IMR-90 (cell line): ENCODE measurements at regions not wholly inside any gene's neighbourhood (a gene's known extent, or its start where the extent isn't known, plus 50 kb on each side); places are given as distances from the start of the nearest gene placed in this dataset.

Experiments
- ATAC-seq: fragments of 200-7000 bp; cut with Tn5 transposase; 2 replicates; pipeline ENCODE4 v1.9.1; 2020; ENCODE audit warnings: low read depth, mild to moderate bottlenecking, moderate library complexity
- BruUV-seq: library from RNA; stranded (reverse); fragments of 400-500 nt; replicated peaks from 2 replicates; lab custom pipeline; 2021; lab: Mats Ljungman, UMichigan
- CTCF ChIA-PET: fragments of 300-600 bp; formaldehyde crosslinking; extraction: SDS; loops from one replicate; lab custom pipeline; 2021; ENCODE audit warnings: antibody characterized with exemption; lab: Yijun Ruan, JAX
- POLR2A ChIA-PET: fragments of 300-600 bp; sonication (Branson Sonifier 250); formaldehyde crosslinking; loops from one replicate; lab custom pipeline; 2022; ENCODE audit warnings: antibody characterized with exemption; ENCODE audit not compliant: unreplicated experiment; lab: Charles Lee
- DNase-seq: peaks from one replicate; pipeline ENCODE4 v3.0.0; 2013
- H2AFZ ChIP-seq: replicated peaks from 2 replicates; pipeline ENCODE3; 2013; ENCODE audit warnings: low read length, mild to moderate bottlenecking; ENCODE audit not compliant: poor library complexity
- H2AK5ac ChIP-seq: 2 replicates; pipeline ENCODE4 v1.6.1; 2013; ENCODE audit warnings: low read depth, low read length, inconsistent platforms
- H2AK9ac ChIP-seq: replicated peaks from 2 replicates; pipeline ENCODE3; 2013; ENCODE audit warnings: mild to moderate bottlenecking, low read depth, low read length, moderate library complexity; ENCODE audit not compliant: poor library complexity
- H2BK120ac ChIP-seq: 2 replicates; pipeline ENCODE4 v1.6.1; 2013; ENCODE audit warnings: low read depth, low read length, inconsistent platforms
- H2BK15ac ChIP-seq: 3 replicates; pipeline ENCODE4 v1.6.1; 2013; ENCODE audit warnings: low read depth, low read length, inconsistent platforms
- H2BK20ac ChIP-seq: 2 replicates; pipeline ENCODE4 v1.6.1; 2013; ENCODE audit warnings: low read depth, mild to moderate bottlenecking, inconsistent platforms, low read length, moderate library complexity
- H2BK5ac ChIP-seq: 2 replicates; pipeline ENCODE4 v1.6.1; 2013; ENCODE audit warnings: mild to moderate bottlenecking, low read depth, low read length, inconsistent platforms; ENCODE audit not compliant: poor library complexity, severe bottlenecking
- H3K14ac ChIP-seq: replicated peaks from 2 replicates; pipeline ENCODE4 v1.6.1; 2013; ENCODE audit warnings: low read depth, low read length, inconsistent platforms
- H3K18ac ChIP-seq: 2 replicates; pipeline ENCODE4 v1.6.1; 2013; ENCODE audit warnings: low read depth, low read length, control low read depth
- H3K23ac ChIP-seq: 2 replicates; pipeline ENCODE4 v1.6.1; 2013; ENCODE audit warnings: low read depth, low read length, inconsistent platforms
- H3K27ac ChIP-seq: 2 replicates; pipeline ENCODE4 v1.5.1; 2013; ENCODE audit warnings: mild to moderate bottlenecking, control low read depth, low read length; ENCODE audit not compliant: insufficient read depth
- H3K27me3 ChIP-seq: 2 replicates; pipeline ENCODE4 v1.6.1; 2013; ENCODE audit warnings: low read length; ENCODE audit not compliant: control insufficient read depth, insufficient read depth
- H3K36me3 ChIP-seq: 2 replicates; pipeline ENCODE4 v1.6.1; 2013; ENCODE audit warnings: low read length, mixed read lengths; ENCODE audit not compliant: control insufficient read depth, insufficient read depth
- H3K4ac ChIP-seq: 2 replicates; pipeline ENCODE4 v1.6.1; 2013; ENCODE audit warnings: low read depth, low read length, inconsistent platforms
- H3K4me1 ChIP-seq: 2 replicates; pipeline ENCODE4 v1.6.1; 2013; ENCODE audit warnings: low read length, mixed read lengths; ENCODE audit not compliant: control insufficient read depth, insufficient read depth
- H3K4me2 ChIP-seq: 2 replicates; pipeline ENCODE4 v1.6.1; 2013; ENCODE audit warnings: low read depth, mild to moderate bottlenecking, control low read depth, low read length, moderate library complexity
- H3K4me3 ChIP-seq: 2 replicates; pipeline ENCODE4 v1.5.1; 2013; ENCODE audit warnings: low read depth, mild to moderate bottlenecking, control low read depth, low read length, moderate library complexity; ENCODE audit not compliant: insufficient read depth
- H3K56ac ChIP-seq: 2 replicates; pipeline ENCODE4 v1.6.1; 2013; ENCODE audit warnings: low read length, inconsistent platforms; ENCODE audit not compliant: insufficient read depth; ENCODE audit errors: extremely low read depth
- H3K79me1 ChIP-seq, 2 experiments: 2 replicates each; pipeline ENCODE4 v1.6.1; 2013; ENCODE audit warnings: low read length in 2 of 2, inconsistent platforms in 1 of 2, low read depth in 1 of 2
- H3K9ac ChIP-seq: 2 replicates; pipeline ENCODE4 v1.6.1; 2013; ENCODE audit warnings: low read depth, low read length, control low read depth
- H3K9me1 ChIP-seq: 2 replicates; pipeline ENCODE4 v1.6.1; 2013; ENCODE audit warnings: low read length, inconsistent platforms; ENCODE audit not compliant: insufficient read depth
- H3K9me3 ChIP-seq: 2 replicates; pipeline ENCODE4 v1.6.1; 2013; ENCODE audit warnings: low read length; ENCODE audit not compliant: control insufficient read depth, insufficient read depth
- H4K20me1 ChIP-seq: 2 replicates; pipeline ENCODE4 v1.6.1; 2013; ENCODE audit warnings: low read length, inconsistent platforms; ENCODE audit not compliant: insufficient read depth
- H4K5ac ChIP-seq: 2 replicates; pipeline ENCODE4 v1.6.1; 2013; ENCODE audit warnings: mild to moderate bottlenecking, low read depth, low read length, control low read depth
- H4K8ac ChIP-seq, 2 experiments: 2 replicates each; pipeline ENCODE4 v1.6.1; 2013; ENCODE audit warnings: low read depth in 2 of 2, low read length in 2 of 2, control low read depth in 1 of 2, inconsistent platforms in 1 of 2
- H4K91ac ChIP-seq: 2 replicates; pipeline ENCODE4 v1.6.1; 2013; ENCODE audit warnings: low read depth, low read length, inconsistent platforms; ENCODE audit not compliant: insufficient read depth
- BHLHE40 ChIP-seq: fragments of 150-350 bp; IDR thresholded peaks from 2 replicates; pipeline ENCODE4 v1.6.1; 2016; ENCODE audit warnings: mild to moderate bottlenecking, low read depth, low read length
- CTCF ChIP-seq: conservative IDR thresholded peaks from 2 replicates; pipeline ENCODE4 v1.5.1; 2012; ENCODE audit warnings: mild to moderate bottlenecking, low read depth, low read length, improper control_type of control experiment
- FOS ChIP-seq: fragments of 150-350 bp; IDR thresholded peaks from 2 replicates; pipeline ENCODE4 v1.6.1; 2016; ENCODE audit warnings: low read depth, low read length
- RCOR1 ChIP-seq: IDR thresholded peaks from 2 replicates; pipeline ENCODE4 v1.6.1; 2012; ENCODE audit warnings: mild to moderate bottlenecking, low read length, improper control_type of control experiment; ENCODE audit not compliant: insufficient replicate concordance
- RFX5 ChIP-seq: IDR thresholded peaks from 2 replicates; pipeline ENCODE4 v1.8.0; 2012; ENCODE audit warnings: low read depth, mild to moderate bottlenecking, low read length, moderate library complexity
- WGBS, 2 experiments: methylation state at CpG; one replicate each; pipeline versions ENCODE4 v1.1.5 to v1.1.7; 2013; ENCODE audit warnings: missing lambda C conversion rate in 2 of 2; ENCODE audit not compliant: insufficient read length in 1 of 2; ENCODE audit errors: extremely low coverage in 2 of 2; 5-methylcytosine and 5-hydroxymethylcytosine counted together
- dilution Hi-C: fragments of 300-500 bp; cut with HindIII; formaldehyde crosslinking; loops from one replicate; pipeline ENCODE4 v1.14.3; 2018; ENCODE audit warnings: low sequenced_read_pairs; ENCODE audit not compliant: unreplicated experiment
- in situ Hi-C: fragments of 300-500 bp; cut with MboI; formaldehyde crosslinking; loops from 3 replicates; pipeline ENCODE4 v1.14.3; 2019; ENCODE audit warnings: low sequenced_read_pairs, inconsistent platforms, mixed read lengths
- intact Hi-C: fragments of 100-400 bp; cut with micrococcal nuclease; formaldehyde crosslinking; loops from 2 replicates; pipeline ENCODE4 v1.10.0; 2022

GRCh38 chr6:137430954-137431353 is 63.2 kb downstream of the OLIG3 start:
- Histone ChIP-seq H2BK15ac (no peak overlapping the region), H3K14ac (no peak overlapping the region), H2AK5ac (no peak overlapping the region), H4K20me1 (no peaks in the 10 kb centered on the region), H2BK120ac (no peak overlapping the region), H3K4ac (no peak overlapping the region), H3K27ac (no peak overlapping the region), H4K8ac (no peak overlapping the region), H3K79me1 (no peaks in the 10 kb centered on the region), H3K4me1 (no peaks in the 10 kb centered on the region), H2AFZ (no peak overlapping the region), H2AK9ac (no peak overlapping the region), H3K23ac (no peak overlapping the region), H3K9me3 (no peaks in the 10 kb centered on the region), H3K56ac (no peak overlapping the region), H4K91ac (no peak overlapping the region), H3K4me2 (no peak overlapping the region), H3K9ac (no peak overlapping the region), H3K9me1 (no peaks in the 10 kb centered on the region), H3K18ac (no peak overlapping the region), H3K36me3 (no peaks in the 10 kb centered on the region), H2BK20ac (no peak overlapping the region), H3K4me3 (no peak overlapping the region), H2BK5ac (no peak overlapping the region), H3K27me3 (peaks cover 18% of the 10 kb centered on the region), H4K5ac (no peak overlapping the region)
- intact Hi-C loops (no loop called here), dilution Hi-C loops (no loop called here), in situ Hi-C loops (no loop called here)
- BruUV-seq, result no TSS peak
- TF ChIP-seq CTCF (no peak), RCOR1 (no peak), FOS (no peak), RFX5 (no peak), BHLHE40 (no peak)
- DNase-seq, result no peak
- no peak for ATAC-seq
- POLR2A ChIA-PET, result no interaction called here
- no CpG with 5 or more reads among the region's 4 CpGs for WGBS, 2 experiments
- CTCF ChIA-PET, result no interaction called here
